IMR-90 (cell line): ENCODE measurements at regions not wholly inside any gene's neighbourhood (a gene's known extent, or its start where the extent isn't known, plus 50 kb on each side); places are given as distances from the start of the nearest gene placed in this dataset.

Source experiments
- ATAC-seq: fragments of 200-7000 bp; cut with Tn5 transposase; 2 replicates; pipeline ENCODE4 v1.9.1; 2020; ENCODE audit warnings: low read depth, mild to moderate bottlenecking, moderate library complexity
- BruUV-seq: library from RNA; stranded (reverse); fragments of 400-500 nt; replicated peaks from 2 replicates; lab custom pipeline; 2021; lab: Mats Ljungman, UMichigan
- CTCF ChIA-PET: fragments of 300-600 bp; formaldehyde crosslinking; extraction: SDS; loops from one replicate; lab custom pipeline; 2021; ENCODE audit warnings: antibody characterized with exemption; lab: Yijun Ruan, JAX
- POLR2A ChIA-PET: fragments of 300-600 bp; sonication (Branson Sonifier 250); formaldehyde crosslinking; loops from one replicate; lab custom pipeline; 2022; ENCODE audit warnings: antibody characterized with exemption; ENCODE audit not compliant: unreplicated experiment; lab: Charles Lee
- DNase-seq: peaks from one replicate; pipeline ENCODE4 v3.0.0; 2013
- H2AFZ ChIP-seq: replicated peaks from 2 replicates; pipeline ENCODE3; 2013; ENCODE audit warnings: low read length, mild to moderate bottlenecking; ENCODE audit not compliant: poor library complexity
- H2AK5ac ChIP-seq: 2 replicates; pipeline ENCODE4 v1.6.1; 2013; ENCODE audit warnings: low read depth, low read length, inconsistent platforms
- H2AK9ac ChIP-seq: replicated peaks from 2 replicates; pipeline ENCODE3; 2013; ENCODE audit warnings: mild to moderate bottlenecking, low read depth, low read length, moderate library complexity; ENCODE audit not compliant: poor library complexity
- H2BK120ac ChIP-seq: 2 replicates; pipeline ENCODE4 v1.6.1; 2013; ENCODE audit warnings: low read depth, low read length, inconsistent platforms
- H2BK15ac ChIP-seq: 3 replicates; pipeline ENCODE4 v1.6.1; 2013; ENCODE audit warnings: low read depth, low read length, inconsistent platforms
- H2BK20ac ChIP-seq: 2 replicates; pipeline ENCODE4 v1.6.1; 2013; ENCODE audit warnings: low read depth, mild to moderate bottlenecking, inconsistent platforms, low read length, moderate library complexity
- H2BK5ac ChIP-seq: 2 replicates; pipeline ENCODE4 v1.6.1; 2013; ENCODE audit warnings: mild to moderate bottlenecking, low read depth, low read length, inconsistent platforms; ENCODE audit not compliant: poor library complexity, severe bottlenecking
- H3K14ac ChIP-seq: replicated peaks from 2 replicates; pipeline ENCODE4 v1.6.1; 2013; ENCODE audit warnings: low read depth, low read length, inconsistent platforms
- H3K18ac ChIP-seq: 2 replicates; pipeline ENCODE4 v1.6.1; 2013; ENCODE audit warnings: low read depth, low read length, control low read depth
- H3K23ac ChIP-seq: 2 replicates; pipeline ENCODE4 v1.6.1; 2013; ENCODE audit warnings: low read depth, low read length, inconsistent platforms
- H3K27ac ChIP-seq: 2 replicates; pipeline ENCODE4 v1.5.1; 2013; ENCODE audit warnings: mild to moderate bottlenecking, control low read depth, low read length; ENCODE audit not compliant: insufficient read depth
- H3K27me3 ChIP-seq: 2 replicates; pipeline ENCODE4 v1.6.1; 2013; ENCODE audit warnings: low read length; ENCODE audit not compliant: control insufficient read depth, insufficient read depth
- H3K36me3 ChIP-seq: 2 replicates; pipeline ENCODE4 v1.6.1; 2013; ENCODE audit warnings: low read length, mixed read lengths; ENCODE audit not compliant: control insufficient read depth, insufficient read depth
- H3K4ac ChIP-seq: 2 replicates; pipeline ENCODE4 v1.6.1; 2013; ENCODE audit warnings: low read depth, low read length, inconsistent platforms
- H3K4me1 ChIP-seq: 2 replicates; pipeline ENCODE4 v1.6.1; 2013; ENCODE audit warnings: low read length, mixed read lengths; ENCODE audit not compliant: control insufficient read depth, insufficient read depth
- H3K4me2 ChIP-seq: 2 replicates; pipeline ENCODE4 v1.6.1; 2013; ENCODE audit warnings: low read depth, mild to moderate bottlenecking, control low read depth, low read length, moderate library complexity
- H3K4me3 ChIP-seq: 2 replicates; pipeline ENCODE4 v1.5.1; 2013; ENCODE audit warnings: low read depth, mild to moderate bottlenecking, control low read depth, low read length, moderate library complexity; ENCODE audit not compliant: insufficient read depth
- H3K56ac ChIP-seq: 2 replicates; pipeline ENCODE4 v1.6.1; 2013; ENCODE audit warnings: low read length, inconsistent platforms; ENCODE audit not compliant: insufficient read depth; ENCODE audit errors: extremely low read depth
- H3K79me1 ChIP-seq, 2 experiments: 2 replicates each; pipeline ENCODE4 v1.6.1; 2013; ENCODE audit warnings: low read length in 2 of 2, inconsistent platforms in 1 of 2, low read depth in 1 of 2
- H3K9ac ChIP-seq: 2 replicates; pipeline ENCODE4 v1.6.1; 2013; ENCODE audit warnings: low read depth, low read length, control low read depth
- H3K9me1 ChIP-seq: 2 replicates; pipeline ENCODE4 v1.6.1; 2013; ENCODE audit warnings: low read length, inconsistent platforms; ENCODE audit not compliant: insufficient read depth
- H3K9me3 ChIP-seq: 2 replicates; pipeline ENCODE4 v1.6.1; 2013; ENCODE audit warnings: low read length; ENCODE audit not compliant: control insufficient read depth, insufficient read depth
- H4K20me1 ChIP-seq: 2 replicates; pipeline ENCODE4 v1.6.1; 2013; ENCODE audit warnings: low read length, inconsistent platforms; ENCODE audit not compliant: insufficient read depth
- H4K5ac ChIP-seq: 2 replicates; pipeline ENCODE4 v1.6.1; 2013; ENCODE audit warnings: mild to moderate bottlenecking, low read depth, low read length, control low read depth
- H4K8ac ChIP-seq, 2 experiments: 2 replicates each; pipeline ENCODE4 v1.6.1; 2013; ENCODE audit warnings: low read depth in 2 of 2, low read length in 2 of 2, control low read depth in 1 of 2, inconsistent platforms in 1 of 2
- H4K91ac ChIP-seq: 2 replicates; pipeline ENCODE4 v1.6.1; 2013; ENCODE audit warnings: low read depth, low read length, inconsistent platforms; ENCODE audit not compliant: insufficient read depth
- CEBPB ChIP-seq: IDR thresholded peaks from 2 replicates; pipeline ENCODE4 v1.6.1; 2012; ENCODE audit warnings: low read depth, low read length, improper control_type of control experiment
- CHD1 ChIP-seq: IDR thresholded peaks from 2 replicates; pipeline ENCODE4 v1.6.1; 2012; ENCODE audit warnings: low read depth, low read length, improper control_type of control experiment
- CTCF ChIP-seq: conservative IDR thresholded peaks from 2 replicates; pipeline ENCODE4 v1.5.1; 2012; ENCODE audit warnings: mild to moderate bottlenecking, low read depth, low read length, improper control_type of control experiment
- ELK1 ChIP-seq: fragments of 150-350 bp; IDR thresholded peaks from 2 replicates; pipeline ENCODE4 v1.6.1; 2016; ENCODE audit warnings: low read depth, mild to moderate bottlenecking, low read length, moderate library complexity, borderline replicate concordance
- FOS ChIP-seq: fragments of 150-350 bp; IDR thresholded peaks from 2 replicates; pipeline ENCODE4 v1.6.1; 2016; ENCODE audit warnings: low read depth, low read length
- MAFK ChIP-seq: IDR thresholded peaks from 2 replicates; pipeline ENCODE4 v1.6.1; 2012; ENCODE audit warnings: low read depth, low read length, improper control_type of control experiment
- MAZ ChIP-seq: IDR thresholded peaks from 2 replicates; pipeline ENCODE4 v1.6.1; 2012; ENCODE audit warnings: low read depth, mild to moderate bottlenecking, low read length, improper control_type of control experiment, moderate library complexity, borderline replicate concordance
- MXI1 ChIP-seq: IDR thresholded peaks from 2 replicates; pipeline ENCODE4 v1.6.1; 2012; ENCODE audit warnings: low read depth, mild to moderate bottlenecking, low read length, moderate library complexity, borderline replicate concordance
- NFE2L2 ChIP-seq: fragments of 150-350 bp; IDR thresholded peaks from 2 replicates; pipeline ENCODE4 v1.6.1; 2016; ENCODE audit warnings: low read depth, mild to moderate bottlenecking, low read length
- POLR2A ChIP-seq: IDR thresholded peaks from 2 replicates; pipeline ENCODE4 v1.6.1; 2012; ENCODE audit warnings: mild to moderate bottlenecking, low read depth, low read length
- RAD21 ChIP-seq: IDR thresholded peaks from 2 replicates; pipeline ENCODE4 v1.6.1; 2012; ENCODE audit warnings: low read length, improper control_type of control experiment
- RCOR1 ChIP-seq: IDR thresholded peaks from 2 replicates; pipeline ENCODE4 v1.6.1; 2012; ENCODE audit warnings: mild to moderate bottlenecking, low read length, improper control_type of control experiment; ENCODE audit not compliant: insufficient replicate concordance
- USF2 ChIP-seq: fragments of 150-350 bp; IDR thresholded peaks from 2 replicates; pipeline ENCODE4 v1.6.1; 2017; ENCODE audit warnings: mild to moderate bottlenecking, antibody characterized with exemption, low read length, low read depth
- WGBS, 2 experiments: methylation state at CpG; one replicate each; pipeline versions ENCODE4 v1.1.5 to v1.1.7; 2013; ENCODE audit warnings: missing lambda C conversion rate in 2 of 2; ENCODE audit not compliant: insufficient read length in 1 of 2; ENCODE audit errors: extremely low coverage in 2 of 2; 5-methylcytosine and 5-hydroxymethylcytosine counted together
- dilution Hi-C: fragments of 300-500 bp; cut with HindIII; formaldehyde crosslinking; loops from one replicate; pipeline ENCODE4 v1.14.3; 2018; ENCODE audit warnings: low sequenced_read_pairs; ENCODE audit not compliant: unreplicated experiment
- in situ Hi-C: fragments of 300-500 bp; cut with MboI; formaldehyde crosslinking; loops from 3 replicates; pipeline ENCODE4 v1.14.3; 2019; ENCODE audit warnings: low sequenced_read_pairs, inconsistent platforms, mixed read lengths
- intact Hi-C: fragments of 100-400 bp; cut with micrococcal nuclease; formaldehyde crosslinking; loops from 2 replicates; pipeline ENCODE4 v1.10.0; 2022

GRCh38 chr12:91972896-91973295 is 172.8 kb downstream of the BTG1 start:
- H3K4me2 ChIP-seq, result no peak overlapping the region
- H2BK120ac ChIP-seq, result no peak overlapping the region
- H3K18ac ChIP-seq, result no peak overlapping the region
- no peaks in the 10 kb centered on the region for H3K36me3 ChIP-seq
- no peak overlapping the region for H3K4me3 ChIP-seq
- no peak overlapping the region for H2AK9ac ChIP-seq
- H3K23ac ChIP-seq, result no peak overlapping the region
- in situ Hi-C loops (no loop called here), intact Hi-C loops (no loop called here), dilution Hi-C loops (no loop called here)
- no peak for ATAC-seq
- H2BK20ac ChIP-seq, result no peak overlapping the region
- no peak overlapping the region for H3K14ac ChIP-seq
- TF ChIP-seq CEBPB (no peak), RCOR1 (no peak), MAFK (no peak), CTCF (no peak), NFE2L2 (no peak), ELK1 (no peak), POLR2A (no peak), RAD21 (no peak), FOS (no peak), CHD1 (no peak), MXI1 (no peak), MAZ (no peak), USF2 (no peak)
- peaks cover 4% of the 10 kb centered on the region for H3K4me1 ChIP-seq
- no peak overlapping the region for H3K9ac ChIP-seq
- no peak overlapping the region for H3K56ac ChIP-seq
- H3K9me1 ChIP-seq, result no peaks in the 10 kb centered on the region
- H2AFZ ChIP-seq, result no peak overlapping the region
- no peak overlapping the region for H2BK15ac ChIP-seq
- H2AK5ac ChIP-seq, result no peak overlapping the region
- no peak overlapping the region for H4K8ac ChIP-seq
- H3K9me3 ChIP-seq, result peaks cover 2% of the 10 kb centered on the region; the same call in 1 of the 2 replicates
- DNase-seq, result no peak
- H2BK5ac ChIP-seq, result no peak overlapping the region
- CTCF ChIA-PET, result no interaction called here
- H3K79me1 ChIP-seq, result no peaks in the 10 kb centered on the region
- H3K27ac ChIP-seq, result no peak overlapping the region
- no peaks in the 10 kb centered on the region for H3K27me3 ChIP-seq
- POLR2A ChIA-PET, result no interaction called here
- H4K5ac ChIP-seq, result no peak overlapping the region
- H3K4ac ChIP-seq, result no peak overlapping the region
- no TSS peak for BruUV-seq
- H4K91ac ChIP-seq, result no peak overlapping the region
- no CpG with 5 or more reads among the region's 1 CpG for WGBS, 2 experiments
- no peaks in the 10 kb centered on the region for H4K20me1 ChIP-seq
